22Rv1 (cell line): ENCODE measurements at regions not wholly inside any gene's neighbourhood (a gene's known extent, or its start where the extent isn't known, plus 50 kb on each side); places are given as distances from the start of the nearest gene placed in this dataset.

Experiments used
- H3K27ac ChIP-seq: fragments of 450-650 bp; 2 replicates; pipeline ENCODE4 v1.5.1; 2017
- CTCF ChIP-seq: fragments of 450-650 bp; IDR thresholded peaks from 2 replicates; pipeline ENCODE4 v1.5.1; 2017; ENCODE audit warnings: mild to moderate bottlenecking
- ZFX ChIP-seq: fragments of 450-650 bp; IDR thresholded peaks from 2 replicates; pipeline ENCODE4 v1.6.1; 2017; ENCODE audit warnings: antibody characterized with exemption, borderline replicate concordance

DNA sequence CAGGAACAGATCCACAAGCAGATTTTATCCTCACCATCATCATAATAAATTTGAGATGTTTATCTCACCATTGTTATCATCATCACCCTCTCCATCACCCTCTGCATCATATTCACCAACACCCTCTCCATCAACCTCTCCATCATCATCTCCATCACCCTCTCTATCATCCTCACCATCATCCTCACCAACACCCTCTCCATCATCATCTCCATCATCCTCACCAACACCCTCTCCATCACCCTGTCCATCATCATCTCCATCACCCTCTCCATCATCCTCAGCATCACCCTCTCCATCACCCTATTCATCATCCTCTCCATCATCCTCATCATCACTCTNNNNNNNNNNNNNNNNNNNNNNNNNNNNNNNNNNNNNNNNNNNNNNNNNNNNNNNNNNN, 567.0 kb upstream of the SGCD start:
- no peak overlapping the region for H3K27ac ChIP-seq
- no peak for TF ChIP-seq ZFX
- no peak for TF ChIP-seq CTCF

DNA sequence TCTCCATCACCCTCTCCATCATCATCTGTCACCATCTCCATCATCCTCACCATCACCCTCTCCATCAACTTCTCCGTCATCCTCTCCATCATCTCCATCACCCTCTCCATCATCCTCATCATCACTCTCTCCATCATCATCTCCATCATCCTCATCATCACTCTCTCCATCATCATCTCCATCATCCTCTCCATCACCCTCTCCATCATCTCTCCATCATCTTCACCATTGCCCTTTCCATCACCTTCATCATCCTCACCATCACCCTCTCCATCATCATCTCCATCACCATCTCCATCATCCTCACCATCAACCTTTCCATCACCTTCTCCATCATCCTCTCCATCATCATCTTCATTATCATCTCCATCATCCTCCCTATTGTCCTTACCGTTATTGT, 565.5 kb upstream of the SGCD start:
- H3K27ac ChIP-seq = no peak overlapping the region
- TF ChIP-seq CTCF = no peak
- TF ChIP-seq ZFX = no peak

- TF ChIP-seq ZFX = no peak
- TF ChIP-seq CTCF = no peak
- H3K27ac ChIP-seq = no peak overlapping the region
Measured at GRCh38 chr5:155765715-155766114, 561.2 kb upstream of the SGCD start.

DNA sequence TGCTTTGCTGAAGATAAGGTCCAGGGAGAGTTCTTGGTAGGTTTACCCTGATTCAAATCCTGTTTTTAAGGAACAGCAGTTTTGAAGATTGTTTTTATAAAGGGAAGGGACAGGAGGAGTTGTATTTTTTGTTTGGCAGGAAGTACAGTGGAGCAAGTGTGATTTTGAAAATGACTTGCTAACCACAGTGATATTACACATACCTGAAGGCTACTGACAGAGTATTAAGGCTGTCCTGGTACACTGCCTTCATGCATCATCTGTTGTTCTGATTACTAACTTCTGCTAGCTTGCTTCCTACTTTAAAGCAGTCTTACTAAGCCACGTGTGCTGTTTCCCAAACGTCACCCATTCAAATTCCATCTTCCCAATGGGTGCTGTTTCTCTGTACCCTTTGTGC, 559.5 kb upstream of the SGCD start:
- TF ChIP-seq CTCF (no peak), ZFX (no peak)
- H3K27ac ChIP-seq = no peak overlapping the region

DNA sequence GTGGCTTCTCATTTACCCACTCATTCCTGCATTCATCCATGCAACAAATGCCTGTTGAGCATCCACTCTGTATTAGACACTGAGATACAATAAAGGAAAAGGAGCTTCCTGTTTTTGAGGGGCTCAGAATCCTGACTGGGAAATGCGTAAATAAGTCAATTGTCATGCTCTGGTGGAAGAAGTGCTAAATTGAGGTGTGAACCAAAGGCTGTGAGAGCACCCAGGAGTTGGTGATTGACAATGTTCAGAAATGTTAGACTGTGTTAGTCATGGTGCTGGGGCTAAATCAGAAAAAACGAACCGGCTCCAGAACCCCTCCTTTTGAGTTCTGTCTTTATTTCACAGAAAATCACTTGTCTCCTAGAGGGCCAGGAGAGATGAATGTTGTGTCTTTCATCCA, 558.6 kb upstream of the SGCD start:
- H3K27ac ChIP-seq = no peak overlapping the region
- no peak for TF ChIP-seq CTCF
- no peak for TF ChIP-seq ZFX

GRCh38 chr5:155772009-155772662, 554.8 kb upstream of the SGCD start:
- no peak overlapping the region for H3K27ac ChIP-seq
- TF ChIP-seq ZFX (no peak), CTCF (no peak)

DNA sequence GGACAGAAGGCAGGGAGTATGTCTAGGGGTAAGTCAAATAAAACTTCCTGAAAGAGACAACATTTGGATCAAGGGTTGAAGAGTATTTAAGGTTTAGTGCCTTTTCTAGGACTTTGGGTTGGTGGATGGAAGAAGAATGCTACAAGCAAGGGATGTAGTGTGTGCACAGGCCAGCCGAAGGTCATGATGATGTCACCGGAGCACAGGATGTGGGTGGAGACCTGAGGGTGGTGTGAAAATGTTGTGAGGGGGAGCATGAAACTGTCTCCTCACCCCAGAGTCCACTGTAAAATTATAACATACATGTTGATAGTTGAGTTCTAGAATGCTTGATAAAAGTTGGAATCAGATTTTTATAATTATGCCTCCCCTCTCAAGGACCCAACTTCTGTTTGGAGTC, 553.3 kb upstream of the SGCD start:
- no peak for TF ChIP-seq ZFX
- TF ChIP-seq CTCF = no peak
- no peak overlapping the region for H3K27ac ChIP-seq
